Common myeloid progenitor, CD34-positive (primary cell): ENCODE measurements at regions not wholly inside any gene's neighbourhood (a gene's known extent, or its start where the extent isn't known, plus 50 kb on each side); places are given as distances from the start of the nearest gene placed in this dataset.

Experiments used
- CTCF ChIA-PET: fragments of 350-600 bp; sonication (Branson Sonifier 250); formaldehyde crosslinking; loops from one replicate; lab custom pipeline; 2021; ENCODE audit warnings: antibody characterized with exemption; lab: Charles Lee
- POLR2A ChIA-PET: fragments of 350-600 bp; sonication (Branson Sonifier 250); formaldehyde crosslinking; loops from one replicate; lab custom pipeline; 2021; ENCODE audit warnings: antibody characterized with exemption; lab: Charles Lee
- DNase-seq, 3 donors: peaks; one replicate each; pipeline versions ENCODE4 v3.0.0 to v3.0.0-alpha.2; 2013
- H3K27ac ChIP-seq, 2 experiments: 1 replicate in 1 of 2; 2 replicates in 1 of 2; pipeline ENCODE4 v1.7.0; 2013; ENCODE audit warnings: inconsistent platforms in 2 of 2, low read length in 2 of 2, mild to moderate bottlenecking in 2 of 2, low read depth in 1 of 2, moderate library complexity in 1 of 2; ENCODE audit not compliant: severe bottlenecking in 2 of 2, insufficient read depth in 1 of 2, poor library complexity in 1 of 2
- H3K27me3 ChIP-seq, 5 experiments: replicated peaks in 2 of 5; 1 replicate in 3 of 5; 2 replicates in 2 of 5; pipeline versions ENCODE4 v1.6.1 to v1.7.0; 2013; ENCODE audit warnings: low read length in 4 of 5, mild to moderate bottlenecking in 2 of 5, moderate library complexity in 2 of 5, inconsistent platforms in 1 of 5; ENCODE audit not compliant: insufficient read depth in 5 of 5, control insufficient read depth in 4 of 5
- H3K36me3 ChIP-seq, 4 experiments: 1 replicate in 2 of 4; 2 replicates in 2 of 4; pipeline versions ENCODE4 v1.6.1 to v1.7.0; 2013; ENCODE audit warnings: low read length in 3 of 4, control low read depth in 1 of 4, mild to moderate bottlenecking in 1 of 4; ENCODE audit not compliant: control insufficient read depth in 4 of 4, insufficient read depth in 4 of 4
- H3K4me1 ChIP-seq, 4 experiments: 1 replicate in 3 of 4; 2 replicates in 1 of 4; pipeline versions ENCODE4 v1.6.1 to v1.7.1; 2013; ENCODE audit warnings: low read length in 3 of 4, mild to moderate bottlenecking in 3 of 4, control low read depth in 1 of 4, inconsistent platforms in 1 of 4, moderate library complexity in 1 of 4; ENCODE audit not compliant: control insufficient read depth in 4 of 4, insufficient read depth in 4 of 4; ENCODE audit errors: control extremely low read depth in 1 of 4
- H3K4me3 ChIP-seq, 7 experiments: 1 replicate in 4 of 7; 2 replicates in 3 of 7; pipeline versions ENCODE4 v1.5.1 to v1.7.0; 2013; ENCODE audit warnings: mild to moderate bottlenecking in 7 of 7, low read length in 6 of 7, moderate library complexity in 6 of 7, inconsistent platforms in 2 of 7, low read depth in 2 of 7, control low read depth in 1 of 7; ENCODE audit not compliant: insufficient read depth in 4 of 7, control insufficient read depth in 1 of 7; ENCODE audit errors: extremely low read depth in 1 of 7
- H3K9me3 ChIP-seq, 5 experiments: 1 replicate in 4 of 5; 2 replicates in 1 of 5; pipeline versions ENCODE4 v1.6.1 to v1.7.1; 2013; ENCODE audit warnings: low read length in 4 of 5, mild to moderate bottlenecking in 2 of 5, inconsistent platforms in 1 of 5, low read depth in 1 of 5, moderate library complexity in 1 of 5; ENCODE audit not compliant: control insufficient read depth in 4 of 5, insufficient read depth in 2 of 5; ENCODE audit errors: control extremely low read depth in 1 of 5
- WGBS: methylation state at CpG from one replicate; pipeline ENCODE4 v1.1.5; 2013; ENCODE audit not compliant: insufficient coverage; 5-methylcytosine and 5-hydroxymethylcytosine counted together

- no peak overlapping the region for H3K4me3 ChIP-seq
- 81% methylated on average over 2 of the region's 2 CpGs for WGBS
- H3K36me3 ChIP-seq, result no peaks in the 10 kb centered on the region
- H3K27me3 ChIP-seq, result no peaks in the 10 kb centered on the region
- H3K4me1 ChIP-seq, result no peaks in the 10 kb centered on the region
- ChIA-PET POLR2A (no interaction called here), CTCF (no interaction called here)
- no peak for DNase-seq
- no peak overlapping the region for H3K27ac ChIP-seq
- H3K9me3 ChIP-seq, result no peaks in the 10 kb centered on the region
These were observed 306.5 kb upstream of the TMTC1 start for GRCh38 chr12:30090258-30090657.

GRCh38 chr12:30088259-30088995 is 304.7 kb upstream of the TMTC1 start:
- POLR2A ChIA-PET, result no interaction called here
- no CpG with 5 or more reads among the region's 3 CpGs for WGBS

GRCh38 chr12:30082381-30082780 is 298.6 kb upstream of the TMTC1 start:
- CTCF ChIA-PET, result no interaction called here

More at GRCh38 chr12:30088259-30088995, 304.7 kb upstream of the TMTC1 start:
- Histone ChIP-seq H3K9me3 (no peaks in the 10 kb centered on the region), H3K27ac (no peak overlapping the region), H3K36me3 (no peaks in the 10 kb centered on the region), H3K4me1 (no peaks in the 10 kb centered on the region), H3K4me3 (no peak overlapping the region), H3K27me3 (no peaks in the 10 kb centered on the region)
- no peak for DNase-seq
- CTCF ChIA-PET, result no interaction called here

GRCh38 chr12:30074916-30075315 is 291.2 kb upstream of the TMTC1 start:
- no peaks in the 10 kb centered on the region for H3K4me1 ChIP-seq
- DNase-seq, result no peak
- POLR2A ChIA-PET, result no interaction called here
- CTCF ChIA-PET, result no interaction called here
- no CpG with 5 or more reads among the region's 1 CpG for WGBS
- no peak overlapping the region for H3K4me3 ChIP-seq
- no peaks in the 10 kb centered on the region for H3K9me3 ChIP-seq
- H3K36me3 ChIP-seq, result no peaks in the 10 kb centered on the region
- no peak overlapping the region for H3K27ac ChIP-seq
- H3K27me3 ChIP-seq, result no peaks in the 10 kb centered on the region

More at GRCh38 chr12:30082381-30082780, 298.6 kb upstream of the TMTC1 start:
- Histone ChIP-seq H3K4me1 (no peaks in the 10 kb centered on the region), H3K27ac (no peak overlapping the region), H3K36me3 (no peaks in the 10 kb centered on the region), H3K27me3 (no peaks in the 10 kb centered on the region), H3K4me3 (no peak overlapping the region), H3K9me3 (no peaks in the 10 kb centered on the region)
- POLR2A ChIA-PET, result no interaction called here
- DNase-seq, result no peak
- 83% methylated on average over 1 of the region's 3 CpGs for WGBS

GRCh38 chr12:30072824-30073223 is 289.1 kb upstream of the TMTC1 start:
- no peak overlapping the region for H3K4me3 ChIP-seq
- DNase-seq, result no peak
- no CpG with 5 or more reads among the region's 1 CpG for WGBS
- no peaks in the 10 kb centered on the region for H3K27me3 ChIP-seq
- H3K4me1 ChIP-seq, result no peaks in the 10 kb centered on the region
- peaks cover 0 to 2% (median 0%) of the 10 kb centered on the region in 5 experiments for H3K9me3 ChIP-seq
- H3K27ac ChIP-seq, result no peak overlapping the region
- CTCF ChIA-PET, result no interaction called here
- POLR2A ChIA-PET, result no interaction called here
- H3K36me3 ChIP-seq, result no peaks in the 10 kb centered on the region

GRCh38 chr12:30067146-30067545 is 283.4 kb upstream of the TMTC1 start:
- Histone ChIP-seq H3K27me3 (no peaks in the 10 kb centered on the region), H3K36me3 (no peaks in the 10 kb centered on the region), H3K4me1 (no peaks in the 10 kb centered on the region), H3K9me3 (peaks cover 0 to 3% (median 0%) of the 10 kb centered on the region in 5 experiments), H3K4me3 (no peak overlapping the region), H3K27ac (no peak overlapping the region)
- ChIA-PET CTCF (no interaction called here), POLR2A (no interaction called here)
- no peak for DNase-seq
- WGBS, result 88% methylated on average over 2 of the region's 2 CpGs

- Histone ChIP-seq H3K27me3 (no peaks in the 10 kb centered on the region), H3K27ac (no peak overlapping the region), H3K9me3 (peaks cover 0 to 3% (median 0%) of the 10 kb centered on the region in 5 experiments), H3K4me1 (no peaks in the 10 kb centered on the region), H3K36me3 (no peaks in the 10 kb centered on the region), H3K4me3 (no peak overlapping the region)
- CTCF ChIA-PET, result no interaction called here
- DNase-seq, result no peak
- no CpG with 5 or more reads among the region's 2 CpGs for WGBS
- POLR2A ChIA-PET, result no interaction called here
These were observed 281.2 kb upstream of the TMTC1 start for GRCh38 chr12:30064906-30065305.
